Activated T-cell treated with anti-CD3 and anti-CD28 coated beads, Interleukin-2, amount 50 U/mL, for 4 hours (primary cell): ENCODE measurements at regions not wholly inside any gene's neighbourhood (a gene's known extent, or its start where the extent isn't known, plus 50 kb on each side); places are given as distances from the start of the nearest gene placed in this dataset.
A peak's percentile ranks its signal among the peaks of the same experiment; 100 is the strongest.
"Not testable (repeated sequence)": the region's sequence is repeated elsewhere in the genome, so short reads cannot be mapped to it uniquely, and the experiment has no call there.

Experiments used
- ATAC-seq, 2 donors: fragments of 200-7000 bp; cut with Tn5 transposase; one replicate each; pipeline ENCODE4 v1.10.0; 2021
- DNase-seq: peaks from one replicate; pipeline ENCODE4 v3.0.0-alpha.2; 2020
- H3K27me3 Mint-ChIP-seq: one replicate; pipeline ENCODE4 v1.8.0; 2021; ENCODE audit warnings: low read depth, mixed read lengths
- H3K36me3 Mint-ChIP-seq: one replicate; pipeline ENCODE4 v1.8.0; 2022; ENCODE audit warnings: mixed read lengths; ENCODE audit not compliant: insufficient read depth
- H3K4me1 Mint-ChIP-seq: one replicate; pipeline ENCODE4 v1.8.0; 2021; ENCODE audit warnings: low read depth, mixed read lengths
- H3K4me3 Mint-ChIP-seq: one replicate; pipeline ENCODE4 v1.8.0; 2021; ENCODE audit warnings: mild to moderate bottlenecking, moderate library complexity, mixed read lengths
- H3K9me3 Mint-ChIP-seq: one replicate; pipeline ENCODE4 v1.8.0; 2021; ENCODE audit warnings: mixed read lengths

- no peaks in the 10 kb centered on the region for H3K36me3 Mint-ChIP-seq
- ATAC-seq (no peak), DNase-seq (no peak)
- peaks cover 22% of the 10 kb centered on the region for H3K27me3 Mint-ChIP-seq
- no peaks in the 10 kb centered on the region for H3K9me3 Mint-ChIP-seq
- no peak overlapping the region for H3K4me3 Mint-ChIP-seq
- H3K4me1 Mint-ChIP-seq = no peaks in the 10 kb centered on the region
Measured at GRCh38 chr18:77329651-77330050, 80.0 kb downstream of the GALR1 start.

DNA sequence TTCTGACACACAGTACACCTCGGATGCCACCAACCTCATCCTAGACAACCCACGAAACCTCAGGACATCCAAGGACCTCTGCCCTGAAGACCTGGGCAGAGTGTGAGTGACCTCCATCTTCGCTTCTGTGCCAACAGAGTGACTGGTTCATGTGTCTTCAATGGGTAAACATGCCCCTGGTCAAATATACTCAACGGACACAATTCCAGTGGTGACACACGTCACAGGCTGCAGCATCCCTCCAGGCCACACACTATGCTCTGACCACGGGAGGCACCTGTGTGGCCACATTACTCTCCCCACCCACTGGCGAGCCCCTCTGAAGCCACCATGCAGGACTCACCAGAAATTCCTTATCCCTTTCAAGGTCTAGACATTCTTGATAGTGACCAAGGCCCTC is 85.2 kb downstream of the GALR1 start:
- ATAC-seq (no peak), DNase-seq (no peak)
- H3K4me1 Mint-ChIP-seq = no peaks in the 10 kb centered on the region
- peaks cover 48% of the 10 kb centered on the region for H3K27me3 Mint-ChIP-seq
- H3K4me3 Mint-ChIP-seq = no peak overlapping the region
- H3K9me3 Mint-ChIP-seq = no peaks in the 10 kb centered on the region
- H3K36me3 Mint-ChIP-seq = no peaks in the 10 kb centered on the region

DNA sequence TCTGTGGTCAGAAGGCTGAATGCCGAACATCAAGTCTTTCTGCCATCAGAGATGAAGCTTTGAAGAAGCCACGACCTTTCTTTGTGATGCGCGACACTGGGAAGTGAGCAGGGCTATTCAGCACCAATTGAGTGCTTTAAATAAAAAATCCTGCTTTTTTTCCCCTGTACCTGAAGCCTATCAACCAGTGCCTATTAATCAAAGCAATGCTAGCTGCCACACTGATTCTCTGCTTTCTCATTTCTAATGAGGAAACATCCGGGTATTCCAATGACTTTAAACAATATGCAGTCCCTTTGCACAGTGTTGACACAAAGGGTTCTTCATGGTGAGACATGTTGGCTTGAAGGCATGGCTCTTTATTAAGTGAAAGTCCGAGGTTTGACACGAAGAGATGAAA is 88.0 kb downstream of the GALR1 start:
- no peaks in the 10 kb centered on the region for H3K9me3 Mint-ChIP-seq
- no peaks in the 10 kb centered on the region for H3K4me1 Mint-ChIP-seq
- no peak for DNase-seq
- H3K4me3 Mint-ChIP-seq = no peak overlapping the region
- ATAC-seq = no peak
- H3K36me3 Mint-ChIP-seq = no peaks in the 10 kb centered on the region
- peaks cover 48% of the 10 kb centered on the region for H3K27me3 Mint-ChIP-seq

- H3K9me3 Mint-ChIP-seq = no peaks in the 10 kb centered on the region
- no peaks in the 10 kb centered on the region for H3K4me1 Mint-ChIP-seq
- H3K4me3 Mint-ChIP-seq = no peak overlapping the region
- H3K36me3 Mint-ChIP-seq = no peaks in the 10 kb centered on the region
- ATAC-seq (no peak), DNase-seq (no peak)
- H3K27me3 Mint-ChIP-seq = peaks cover 41% of the 10 kb centered on the region
Measured at GRCh38 chr18:77339093-77339492, 89.4 kb downstream of the GALR1 start.

DNA sequence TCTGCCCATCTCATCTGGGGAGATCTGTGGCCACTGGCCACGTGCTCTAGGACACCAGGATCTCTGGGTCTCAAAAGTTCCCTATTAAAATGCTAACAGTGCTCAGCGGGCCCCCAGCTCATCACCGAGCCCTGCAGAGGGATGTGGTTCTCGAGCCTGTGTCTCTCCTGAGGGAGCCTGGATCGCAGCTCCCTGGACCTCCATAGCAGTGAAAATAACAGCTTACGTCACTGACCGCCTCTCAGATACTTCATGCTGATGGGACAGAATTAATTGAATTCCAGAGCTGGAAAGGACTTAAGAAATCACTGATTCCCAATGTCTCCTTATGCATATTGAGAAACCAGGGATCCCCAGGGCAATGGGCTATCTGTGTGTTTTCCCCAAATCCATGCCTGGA is 90.0 kb downstream of the GALR1 start:
- Mint-ChIP-seq H3K9me3 (no peaks in the 10 kb centered on the region), H3K36me3 (no peaks in the 10 kb centered on the region), H3K4me1 (no peaks in the 10 kb centered on the region), H3K27me3 (peaks cover 37% of the 10 kb centered on the region), H3K4me3 (no peak overlapping the region)
- ATAC-seq (no peak), DNase-seq (no peak)

DNA sequence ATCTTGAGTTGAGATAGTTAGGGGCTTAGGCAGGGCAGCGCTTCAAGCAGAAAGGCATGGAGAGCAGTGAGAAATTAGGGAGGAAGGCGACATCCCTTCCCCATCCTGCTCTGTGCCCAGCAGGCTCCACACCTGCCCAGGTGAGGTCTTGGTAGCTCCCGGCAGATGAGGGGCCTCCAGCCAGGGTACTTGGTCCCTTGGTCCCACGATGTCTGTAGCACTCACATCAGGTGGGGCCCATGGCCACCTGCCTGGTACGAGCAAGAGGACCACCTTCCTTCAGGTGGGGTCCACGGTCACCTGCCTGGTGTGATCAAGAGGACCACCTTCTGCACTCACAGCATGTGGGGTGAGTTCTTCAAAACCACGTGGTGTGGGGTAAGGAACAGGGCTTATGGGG is 91.2 kb downstream of the GALR1 start:
- ATAC-seq (no peak), DNase-seq (no peak)
- Mint-ChIP-seq H3K36me3 (no peaks in the 10 kb centered on the region), H3K4me3 (no peak overlapping the region), H3K9me3 (no peaks in the 10 kb centered on the region), H3K27me3 (peaks cover 27% of the 10 kb centered on the region), H3K4me1 (no peaks in the 10 kb centered on the region)

DNA sequence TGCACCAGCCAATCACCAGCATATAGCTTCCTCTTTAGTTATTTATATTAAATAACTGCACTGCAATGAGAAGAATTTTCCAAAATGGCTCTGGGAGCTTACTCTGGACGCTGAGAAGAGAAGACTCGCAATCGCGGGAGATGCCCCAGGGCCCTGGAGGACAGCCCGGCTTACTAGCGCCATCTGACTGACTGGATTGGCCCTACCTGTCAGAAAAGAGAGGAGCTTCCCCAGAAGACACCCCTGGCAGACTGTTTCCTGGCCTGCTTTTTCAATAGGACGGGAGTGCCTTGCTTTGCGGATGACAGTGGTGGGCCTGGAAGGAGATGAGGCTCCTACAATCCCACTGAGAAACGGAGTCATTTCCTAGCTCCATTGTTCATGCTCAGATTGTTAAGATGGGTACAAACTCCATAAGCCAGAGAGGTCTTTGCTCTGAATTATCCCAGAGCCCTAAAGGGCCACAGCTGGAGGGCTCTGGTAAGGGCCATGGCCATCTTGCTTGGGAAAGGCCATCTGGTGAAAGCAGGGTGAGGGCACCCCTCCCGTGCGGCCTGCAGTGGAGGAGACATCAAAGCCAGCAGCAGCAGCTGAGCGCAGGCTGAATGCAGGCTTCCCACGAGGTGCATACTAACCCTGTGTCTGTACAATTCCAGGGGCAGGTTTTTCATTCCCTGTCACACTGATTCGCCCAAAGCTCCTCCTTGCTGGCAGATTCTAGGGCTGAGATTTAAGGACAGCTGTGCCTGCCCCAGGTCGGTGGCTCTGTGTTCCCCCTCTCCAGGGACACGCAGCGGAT is 92.1 kb downstream of the GALR1 start:
- Mint-ChIP-seq H3K36me3 (no peaks in the 10 kb centered on the region), H3K4me1 (no peaks in the 10 kb centered on the region), H3K27me3 (peaks cover 21% of the 10 kb centered on the region), H3K9me3 (no peaks in the 10 kb centered on the region), H3K4me3 (no peak overlapping the region)
- ATAC-seq (no peak), DNase-seq (no peak)

DNA sequence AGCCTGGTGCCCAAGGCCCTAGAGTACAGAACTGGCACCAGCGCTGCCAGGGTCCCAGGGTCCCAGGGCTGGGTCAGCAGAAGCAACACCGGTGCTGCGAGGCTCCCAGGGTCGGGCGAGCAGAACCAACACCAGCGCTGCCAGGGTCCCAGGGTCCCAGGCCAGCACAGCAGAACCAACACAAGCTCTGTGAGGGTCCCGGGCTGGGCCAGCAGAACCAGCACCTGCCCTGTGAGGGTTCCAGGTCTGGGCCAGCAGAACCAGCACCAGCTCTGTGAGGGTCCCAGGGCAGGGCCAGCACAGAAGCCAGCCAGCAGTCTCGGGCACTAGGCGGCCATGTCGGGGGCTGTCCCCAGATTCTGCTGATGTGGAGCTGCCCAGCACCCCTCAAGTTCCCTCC is 93.1 kb downstream of the GALR1 start:
- no peaks in the 10 kb centered on the region for H3K36me3 Mint-ChIP-seq
- H3K4me3 Mint-ChIP-seq = no peak overlapping the region
- no peaks in the 10 kb centered on the region for H3K4me1 Mint-ChIP-seq
- peaks cover 17% of the 10 kb centered on the region for H3K27me3 Mint-ChIP-seq
- no peak for ATAC-seq
- no peaks in the 10 kb centered on the region for H3K9me3 Mint-ChIP-seq
- DNase-seq = no peak

- DNase-seq (no peak), ATAC-seq (no peak)
- peaks cover 5% of the 10 kb centered on the region for H3K27me3 Mint-ChIP-seq
- H3K9me3 Mint-ChIP-seq = no peaks in the 10 kb centered on the region
- no peak overlapping the region for H3K4me3 Mint-ChIP-seq
- no peaks in the 10 kb centered on the region for H3K36me3 Mint-ChIP-seq
- H3K4me1 Mint-ChIP-seq = no peaks in the 10 kb centered on the region
Measured at GRCh38 chr18:77343846-77344510, 94.3 kb downstream of the GALR1 start.

DNA sequence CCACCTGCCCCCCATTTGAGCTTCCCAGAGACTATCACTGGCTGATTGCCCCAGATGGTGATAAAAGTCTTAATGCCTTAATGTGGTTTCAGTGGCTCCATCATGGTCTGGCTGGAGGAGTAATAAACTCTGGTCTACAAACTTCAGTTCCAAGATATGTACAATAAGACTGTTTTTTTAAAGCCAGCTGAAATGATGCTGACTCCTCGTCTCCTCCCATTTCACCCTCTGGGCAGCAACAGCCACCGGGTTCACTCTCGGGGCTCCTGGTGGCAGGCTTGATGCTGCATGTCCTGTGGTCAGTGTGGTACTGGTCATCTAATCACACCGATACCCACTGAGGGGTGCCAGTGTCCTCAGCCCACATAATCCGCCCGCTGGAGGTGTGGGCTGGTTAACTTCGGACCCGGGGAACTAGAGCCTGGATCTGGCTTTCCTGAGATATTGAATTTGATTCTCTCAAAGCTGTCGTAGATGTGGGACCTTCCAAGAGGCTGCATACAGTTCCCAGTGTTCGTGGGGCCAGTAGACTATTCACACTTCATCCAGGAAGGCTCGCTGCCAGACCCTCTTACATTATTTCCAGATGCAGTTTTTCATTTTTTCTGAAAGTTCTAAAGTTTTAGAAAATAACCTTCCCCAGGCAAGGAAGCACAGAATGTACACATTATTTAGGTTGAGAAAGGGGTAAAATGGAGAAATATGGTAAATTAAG is 95.3 kb downstream of the GALR1 start:
- ATAC-seq (no peak), DNase-seq (no peak)
- H3K9me3 Mint-ChIP-seq = no peaks in the 10 kb centered on the region
- H3K4me1 Mint-ChIP-seq = no peaks in the 10 kb centered on the region
- no peak overlapping the region for H3K4me3 Mint-ChIP-seq
- no peaks in the 10 kb centered on the region for H3K36me3 Mint-ChIP-seq
- H3K27me3 Mint-ChIP-seq = peaks cover 4% of the 10 kb centered on the region

- ATAC-seq = no peak
- peaks cover 2% of the 10 kb centered on the region for H3K27me3 Mint-ChIP-seq
- no peaks in the 10 kb centered on the region for H3K36me3 Mint-ChIP-seq
Measured at GRCh38 chr18:77346208-77346810, 96.7 kb downstream of the GALR1 start.

GRCh38 chr18:77353349-77353748 is 103.7 kb downstream of the GALR1 start:
- DNase-seq, H3K9me3 Mint-ChIP-seq, H3K4me1 Mint-ChIP-seq, ATAC-seq, H3K4me3 Mint-ChIP-seq, H3K36me3 Mint-ChIP-seq: not testable (repeated sequence)
- H3K27me3 Mint-ChIP-seq = peaks cover 38% of the 10 kb centered on the region

More at GRCh38 chr18:77346208-77346810, 96.7 kb downstream of the GALR1 start:
- peaks cover 2% of the 10 kb centered on the region for H3K4me1 Mint-ChIP-seq
- no peaks in the 10 kb centered on the region for H3K9me3 Mint-ChIP-seq
- no peak for DNase-seq
- H3K4me3 Mint-ChIP-seq = no peak overlapping the region

DNA sequence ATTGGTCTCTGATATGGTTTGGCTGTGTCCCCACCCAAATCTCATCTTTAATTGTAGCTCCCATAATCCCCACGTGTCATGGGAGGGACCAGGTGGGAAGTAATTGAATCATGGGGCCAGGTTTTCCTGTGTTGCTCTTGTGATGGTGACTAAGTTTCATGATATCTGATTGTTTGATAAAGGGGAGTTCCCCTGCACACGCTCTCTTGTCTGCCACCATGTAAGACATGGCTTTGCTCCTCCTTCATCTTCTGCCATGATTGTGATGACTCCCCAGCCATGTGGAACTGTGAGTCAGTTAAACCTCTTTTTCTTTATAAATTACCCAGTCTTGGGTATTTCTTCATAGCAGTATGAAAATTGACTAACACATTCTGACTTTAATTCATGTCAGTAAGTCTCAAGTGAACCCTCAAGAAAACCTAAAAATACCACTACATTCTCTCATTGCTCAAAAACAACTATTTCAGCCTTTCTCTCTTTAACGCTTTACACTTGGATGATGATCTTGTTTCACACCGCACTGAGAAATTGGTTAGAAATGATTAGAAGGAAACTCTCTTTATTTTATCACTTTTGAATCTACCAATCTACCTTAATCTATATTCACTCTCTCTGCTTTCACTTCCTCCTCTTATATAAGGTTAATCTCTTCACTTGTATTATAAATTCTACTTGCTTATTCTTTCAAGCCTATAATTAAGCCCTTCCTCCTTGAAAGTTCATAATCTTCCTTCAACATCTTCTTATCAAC is 110.1 kb downstream of the GALR1 start:
- H3K27me3 Mint-ChIP-seq = peaks cover 37% of the 10 kb centered on the region

More for the DNA sequence above, 110.1 kb downstream of the GALR1 start:
- H3K9me3 Mint-ChIP-seq = peaks cover 41% of the 10 kb centered on the region
- no peak for DNase-seq
- ATAC-seq = peak; percentile 50 to 65
- H3K4me3 Mint-ChIP-seq = no peak overlapping the region
- no peaks in the 10 kb centered on the region for H3K36me3 Mint-ChIP-seq
- H3K4me1 Mint-ChIP-seq = no peaks in the 10 kb centered on the region
